ENCODE measurements at regions not wholly inside any gene's neighbourhood (a gene's known extent, or its start where the extent isn't known, plus 50 kb on each side); places are given as distances from the start of the nearest gene placed in this dataset.

GRCh38 chr18:55038162-55038561 is 78.9 kb upstream of the CCDC68 start:
- TF ChIP-seq POLR2A (IDR thresholded peaks at IDR 0.05), result no peak
- no peak for TF ChIP-seq CTCF (IDR thresholded peaks at IDR 0.05)
